GM12878 (cell line): ENCODE measurements at regions not wholly inside any gene's neighbourhood (a gene's known extent, or its start where the extent isn't known, plus 50 kb on each side); places are given as distances from the start of the nearest gene placed in this dataset.

Experiments used
- BHLHE40 ChIP-seq, 2 experiments: fragments of 450-650 bp in 1 of 2; IDR thresholded peaks; 2 replicates each; pipeline ENCODE4 v1.6.1; 2011 to 2017; ENCODE audit warnings: low read depth in 2 of 2, borderline replicate concordance in 1 of 2, improper control_type of control experiment in 1 of 2, low read length in 1 of 2, mild to moderate bottlenecking in 1 of 2
- CREB1 ChIP-seq: IDR thresholded peaks from 2 replicates; pipeline ENCODE4 v1.6.1; 2012; ENCODE audit warnings: low read depth, mild to moderate bottlenecking, inconsistent platforms
- NFIC ChIP-seq: IDR thresholded peaks from 2 replicates; pipeline ENCODE4 v1.6.1; 2012; ENCODE audit warnings: low read depth, mild to moderate bottlenecking, inconsistent platforms, low read length, moderate library complexity
- POLR2AphosphoS2 ChIP-seq: IDR thresholded peaks from 2 replicates; pipeline ENCODE4 v1.6.1; 2011; ENCODE audit warnings: low read depth, mild to moderate bottlenecking, low read length, improper control_type of control experiment, moderate library complexity
- SREBF1 ChIP-seq: IDR thresholded peaks from 2 replicates; pipeline ENCODE4 v1.6.1; 2012; ENCODE audit warnings: mild to moderate bottlenecking, low read length
- TAF1 ChIP-seq: IDR thresholded peaks from 2 replicates; pipeline ENCODE4 v1.6.1; 2011; ENCODE audit warnings: mild to moderate bottlenecking, low read depth, low read length, borderline replicate concordance
- YBX1 ChIP-seq: fragments of 450-650 bp; IDR thresholded peaks from 2 replicates; pipeline ENCODE4 v1.6.1; 2016; ENCODE audit warnings: antibody characterized with exemption
- ZNF274 ChIP-seq: IDR thresholded peaks from one replicate; pipeline ENCODE4 v1.8.0; 2011; ENCODE audit not compliant: insufficient read length, insufficient read depth
- TF ChIP-seq, protein P1 (sequence below): IDR thresholded peaks from 2 replicates; pipeline ENCODE4 v1.6.1; 2011; ENCODE audit warnings: borderline replicate concordance, low read depth, mild to moderate bottlenecking, moderate library complexity, mixed read lengths, low read length; ENCODE audit not compliant: insufficient read depth; ENCODE audit errors: extremely low read length
- TF ChIP-seq, protein P2 (sequence below), 3 experiments: IDR thresholded peaks in 2 of 3; conservative IDR thresholded peaks in 1 of 3; 2 replicates each; pipeline ENCODE4 v1.5.1; 2011; ENCODE audit warnings: low read depth in 3 of 3, low read length in 3 of 3, mild to moderate bottlenecking in 3 of 3, control low read depth in 2 of 3, moderate library complexity in 2 of 3, inconsistent platforms in 1 of 3, mixed read lengths in 1 of 3; ENCODE audit not compliant: control insufficient read depth in 2 of 3, insufficient read depth in 1 of 3; ENCODE audit errors: extremely low read depth in 1 of 3
- TF ChIP-seq, protein P3 (sequence below): IDR thresholded peaks from 2 replicates; pipeline ENCODE4 v1.6.1; 2012; ENCODE audit warnings: low read depth, low read length, improper control_type of control experiment
- TF ChIP-seq, protein P4 (sequence below): IDR thresholded peaks from 2 replicates; pipeline ENCODE4 v1.6.1; 2012; ENCODE audit warnings: low read length, inconsistent platforms

DNA sequence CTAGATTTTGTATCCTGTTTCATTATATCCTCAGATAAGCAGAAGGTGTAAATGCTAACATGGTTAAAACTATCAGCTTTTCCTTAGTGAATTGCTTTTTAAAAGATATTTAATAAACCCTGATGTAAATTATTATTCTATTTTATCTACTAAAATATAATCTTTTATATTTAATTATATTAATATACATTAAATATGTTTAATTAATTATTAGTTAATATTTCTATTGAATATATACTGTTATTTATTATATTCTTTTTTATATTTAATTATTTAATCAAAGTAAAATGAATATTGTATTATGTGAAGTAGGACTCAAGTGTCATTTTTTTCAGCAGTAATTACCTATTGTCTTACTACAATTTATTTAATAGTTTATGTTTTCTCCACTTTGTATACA lies 179.7 kb upstream of the ADGRL4 start:
- TF ChIP-seq, protein P1, sequence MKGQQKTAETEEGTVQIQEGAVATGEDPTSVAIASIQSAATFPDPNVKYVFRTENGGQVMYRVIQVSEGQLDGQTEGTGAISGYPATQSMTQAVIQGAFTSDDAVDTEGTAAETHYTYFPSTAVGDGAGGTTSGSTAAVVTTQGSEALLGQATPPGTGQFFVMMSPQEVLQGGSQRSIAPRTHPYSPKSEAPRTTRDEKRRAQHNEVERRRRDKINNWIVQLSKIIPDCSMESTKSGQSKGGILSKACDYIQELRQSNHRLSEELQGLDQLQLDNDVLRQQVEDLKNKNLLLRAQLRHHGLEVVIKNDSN: no peak
- TF ChIP-seq, protein P2, sequence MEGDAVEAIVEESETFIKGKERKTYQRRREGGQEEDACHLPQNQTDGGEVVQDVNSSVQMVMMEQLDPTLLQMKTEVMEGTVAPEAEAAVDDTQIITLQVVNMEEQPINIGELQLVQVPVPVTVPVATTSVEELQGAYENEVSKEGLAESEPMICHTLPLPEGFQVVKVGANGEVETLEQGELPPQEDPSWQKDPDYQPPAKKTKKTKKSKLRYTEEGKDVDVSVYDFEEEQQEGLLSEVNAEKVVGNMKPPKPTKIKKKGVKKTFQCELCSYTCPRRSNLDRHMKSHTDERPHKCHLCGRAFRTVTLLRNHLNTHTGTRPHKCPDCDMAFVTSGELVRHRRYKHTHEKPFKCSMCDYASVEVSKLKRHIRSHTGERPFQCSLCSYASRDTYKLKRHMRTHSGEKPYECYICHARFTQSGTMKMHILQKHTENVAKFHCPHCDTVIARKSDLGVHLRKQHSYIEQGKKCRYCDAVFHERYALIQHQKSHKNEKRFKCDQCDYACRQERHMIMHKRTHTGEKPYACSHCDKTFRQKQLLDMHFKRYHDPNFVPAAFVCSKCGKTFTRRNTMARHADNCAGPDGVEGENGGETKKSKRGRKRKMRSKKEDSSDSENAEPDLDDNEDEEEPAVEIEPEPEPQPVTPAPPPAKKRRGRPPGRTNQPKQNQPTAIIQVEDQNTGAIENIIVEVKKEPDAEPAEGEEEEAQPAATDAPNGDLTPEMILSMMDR (IDR thresholded peaks at IDR 0.05 in 2 of 3, conservative IDR thresholded peaks at IDR 0.05 in 1 of 3; ENCODE audit: control insufficient read depth in 2 of 3, extremely low read depth in 1 of 3, insufficient read depth in 1 of 3, low read depth in 3 of 3, low read length in 3 of 3): no peak
- TF ChIP-seq NFIC: no peak
- TF ChIP-seq, protein P3, sequence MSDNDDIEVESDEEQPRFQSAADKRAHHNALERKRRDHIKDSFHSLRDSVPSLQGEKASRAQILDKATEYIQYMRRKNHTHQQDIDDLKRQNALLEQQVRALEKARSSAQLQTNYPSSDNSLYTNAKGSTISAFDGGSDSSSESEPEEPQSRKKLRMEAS: no peak
- no peak for TF ChIP-seq BHLHE40 (IDR thresholded peaks at IDR 0.05; ENCODE audit: borderline replicate concordance in 1 of 2, low read depth in 2 of 2, low read length in 1 of 2)
- TF ChIP-seq CREB1: no peak
- no peak for TF ChIP-seq ZNF274
- TF ChIP-seq POLR2AphosphoS2: no peak
- no peak for TF ChIP-seq YBX1
- no peak for TF ChIP-seq SREBF1
- no peak for TF ChIP-seq TAF1
- TF ChIP-seq, protein P4, sequence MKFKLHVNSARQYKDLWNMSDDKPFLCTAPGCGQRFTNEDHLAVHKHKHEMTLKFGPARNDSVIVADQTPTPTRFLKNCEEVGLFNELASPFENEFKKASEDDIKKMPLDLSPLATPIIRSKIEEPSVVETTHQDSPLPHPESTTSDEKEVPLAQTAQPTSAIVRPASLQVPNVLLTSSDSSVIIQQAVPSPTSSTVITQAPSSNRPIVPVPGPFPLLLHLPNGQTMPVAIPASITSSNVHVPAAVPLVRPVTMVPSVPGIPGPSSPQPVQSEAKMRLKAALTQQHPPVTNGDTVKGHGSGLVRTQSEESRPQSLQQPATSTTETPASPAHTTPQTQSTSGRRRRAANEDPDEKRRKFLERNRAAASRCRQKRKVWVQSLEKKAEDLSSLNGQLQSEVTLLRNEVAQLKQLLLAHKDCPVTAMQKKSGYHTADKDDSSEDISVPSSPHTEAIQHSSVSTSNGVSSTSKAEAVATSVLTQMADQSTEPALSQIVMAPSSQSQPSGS: no peak
